OCI-LY3 (cell line): ENCODE measurements at regions not wholly inside any gene's neighbourhood (a gene's known extent, or its start where the extent isn't known, plus 50 kb on each side); places are given as distances from the start of the nearest gene placed in this dataset.

Source experiments
- H2AFZ ChIP-seq: fragments of 200-600, 300-600 bp; shearing (Covaris generic); 2 replicates; pipeline ENCODE4 v1.6.0; 2014; ENCODE audit warnings: antibody characterized with exemption, low read depth, low read length
- H3K27ac ChIP-seq: fragments of 200-600, 300-600 bp; sonication (generic); 2 replicates; pipeline ENCODE4 v1.5.1; 2014; ENCODE audit warnings: mild to moderate bottlenecking, low read length, moderate library complexity, mixed read lengths
- H3K27me3 ChIP-seq: fragments of 200-600, 300-600 bp; sonication (generic); 2 replicates; pipeline ENCODE4 v1.6.1; 2014; ENCODE audit warnings: low read depth, low read length, mixed read lengths
- H3K36me3 ChIP-seq: fragments of 200-600, 300-600 bp; sonication (generic); replicated peaks from 2 replicates; pipeline ENCODE3; 2014; ENCODE audit warnings: low read depth, low read length, mixed read lengths
- H3K4me1 ChIP-seq: fragments of 300-600, 200-600 bp; sonication (generic); 2 replicates; pipeline ENCODE4 v1.6.1; 2014; ENCODE audit warnings: low read length, mixed read lengths
- H3K4me2 ChIP-seq: fragments of 200-600, 300-600 bp; sonication (generic); 2 replicates; pipeline ENCODE4 v1.6.1; 2014; ENCODE audit warnings: low read length, mixed read lengths
- H3K4me3 ChIP-seq: fragments of 300-600, 200-600 bp; sonication (generic); 2 replicates; pipeline ENCODE4 v1.5.1; 2014; ENCODE audit warnings: antibody characterized with exemption, mild to moderate bottlenecking, low read length, moderate library complexity
- H3K79me2 ChIP-seq: fragments of 300-600, 200-600 bp; shearing (Covaris generic); 2 replicates; pipeline ENCODE4 v1.6.1; 2014; ENCODE audit warnings: mild to moderate bottlenecking, low read length, mixed read lengths
- H3K9ac ChIP-seq: fragments of 300-600, 200-600 bp; shearing (Covaris generic); 2 replicates; pipeline ENCODE4 v1.6.0; 2014; ENCODE audit warnings: mild to moderate bottlenecking, low read length, moderate library complexity
- H3K9me3 ChIP-seq: fragments of 200-600, 300-600 bp; shearing (Covaris generic); 2 replicates; pipeline ENCODE4 v1.6.1; 2014; ENCODE audit warnings: low read length, mixed read lengths; ENCODE audit not compliant: insufficient read depth
- H4K20me1 ChIP-seq: fragments of 200-600, 300-600 bp; sonication (generic); 2 replicates; pipeline ENCODE4 v1.6.1; 2016; ENCODE audit warnings: low read length, mixed read lengths; ENCODE audit not compliant: insufficient read depth
- CTCF ChIP-seq: fragments of 200-600, 300-600 bp; sonication (generic); IDR thresholded peaks from 2 replicates; pipeline ENCODE4 v1.5.1; 2014; ENCODE audit warnings: antibody characterized with exemption, low read length, low read depth
- EZH2phosphoT487 ChIP-seq: fragments of 200-600 bp; shearing (Covaris generic); IDR thresholded peaks from 2 replicates; pipeline ENCODE4 v1.6.1; 2018; ENCODE audit warnings: antibody characterized with exemption, mixed run types, low read depth

GRCh38 chr16:48887646-48888210, 277.7 kb upstream of the N4BP1 start:
- H4K20me1 ChIP-seq = no peaks in the 10 kb centered on the region
- H3K4me2 ChIP-seq = no peak overlapping the region
- H3K27me3 ChIP-seq = peaks cover 9% of the 10 kb centered on the region; the same call in 1 of the 2 replicates
- H3K4me3 ChIP-seq = no peak overlapping the region
- H3K79me2 ChIP-seq = no peaks in the 10 kb centered on the region
- no peak overlapping the region for H3K27ac ChIP-seq
- no peaks in the 10 kb centered on the region for H3K9me3 ChIP-seq
- no peaks in the 10 kb centered on the region for H3K4me1 ChIP-seq
- TF ChIP-seq EZH2phosphoT487 (no peak), CTCF (no peak)
- no peaks in the 10 kb centered on the region for H3K36me3 ChIP-seq
- no peak overlapping the region for H3K9ac ChIP-seq
- no peak overlapping the region for H2AFZ ChIP-seq

DNA sequence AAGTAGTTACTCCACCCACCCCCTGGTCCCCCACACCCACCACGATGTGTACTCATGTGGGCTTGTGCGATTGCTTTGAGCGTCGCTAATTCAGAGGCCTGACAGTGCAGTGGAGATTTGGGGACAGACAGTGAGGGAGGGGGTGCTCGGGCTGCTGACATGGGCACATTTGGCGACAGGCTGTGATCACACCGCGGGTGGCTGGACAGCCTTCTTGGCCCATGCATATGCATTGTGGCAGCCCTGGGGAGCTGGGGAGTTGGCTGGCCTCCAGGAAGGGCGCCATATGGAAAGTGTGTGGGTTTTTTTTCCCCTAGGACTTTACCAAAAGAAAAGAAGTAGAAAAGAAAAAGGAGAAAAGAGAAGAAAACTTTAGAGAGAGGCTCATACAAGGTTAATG, 275.5 kb upstream of the N4BP1 start:
- H3K9ac ChIP-seq = no peak overlapping the region
- no peak overlapping the region for H3K4me2 ChIP-seq
- H2AFZ ChIP-seq = no peak overlapping the region
- no peaks in the 10 kb centered on the region for H3K4me1 ChIP-seq
- H3K27me3 ChIP-seq = peaks cover 5% of the 10 kb centered on the region; the same call in 1 of the 2 replicates
- no peak overlapping the region for H3K27ac ChIP-seq
- no peak overlapping the region for H3K4me3 ChIP-seq
- no peak for TF ChIP-seq CTCF
- TF ChIP-seq EZH2phosphoT487 = no peak
- H4K20me1 ChIP-seq = no peaks in the 10 kb centered on the region
- H3K36me3 ChIP-seq = no peaks in the 10 kb centered on the region
- H3K9me3 ChIP-seq = no peaks in the 10 kb centered on the region
- H3K79me2 ChIP-seq = no peaks in the 10 kb centered on the region

GRCh38 chr16:48881272-48881671, 271.3 kb upstream of the N4BP1 start:
- Histone ChIP-seq H3K27me3 (no peaks in the 10 kb centered on the region), H3K4me3 (no peak overlapping the region), H3K9ac (no peak overlapping the region), H3K9me3 (no peaks in the 10 kb centered on the region), H4K20me1 (no peaks in the 10 kb centered on the region), H3K36me3 (no peaks in the 10 kb centered on the region), H3K27ac (no peak overlapping the region), H3K4me2 (no peak overlapping the region), H3K79me2 (no peaks in the 10 kb centered on the region), H3K4me1 (no peaks in the 10 kb centered on the region), H2AFZ (no peak overlapping the region)
- TF ChIP-seq CTCF = no peak
- TF ChIP-seq EZH2phosphoT487 = no peak

DNA sequence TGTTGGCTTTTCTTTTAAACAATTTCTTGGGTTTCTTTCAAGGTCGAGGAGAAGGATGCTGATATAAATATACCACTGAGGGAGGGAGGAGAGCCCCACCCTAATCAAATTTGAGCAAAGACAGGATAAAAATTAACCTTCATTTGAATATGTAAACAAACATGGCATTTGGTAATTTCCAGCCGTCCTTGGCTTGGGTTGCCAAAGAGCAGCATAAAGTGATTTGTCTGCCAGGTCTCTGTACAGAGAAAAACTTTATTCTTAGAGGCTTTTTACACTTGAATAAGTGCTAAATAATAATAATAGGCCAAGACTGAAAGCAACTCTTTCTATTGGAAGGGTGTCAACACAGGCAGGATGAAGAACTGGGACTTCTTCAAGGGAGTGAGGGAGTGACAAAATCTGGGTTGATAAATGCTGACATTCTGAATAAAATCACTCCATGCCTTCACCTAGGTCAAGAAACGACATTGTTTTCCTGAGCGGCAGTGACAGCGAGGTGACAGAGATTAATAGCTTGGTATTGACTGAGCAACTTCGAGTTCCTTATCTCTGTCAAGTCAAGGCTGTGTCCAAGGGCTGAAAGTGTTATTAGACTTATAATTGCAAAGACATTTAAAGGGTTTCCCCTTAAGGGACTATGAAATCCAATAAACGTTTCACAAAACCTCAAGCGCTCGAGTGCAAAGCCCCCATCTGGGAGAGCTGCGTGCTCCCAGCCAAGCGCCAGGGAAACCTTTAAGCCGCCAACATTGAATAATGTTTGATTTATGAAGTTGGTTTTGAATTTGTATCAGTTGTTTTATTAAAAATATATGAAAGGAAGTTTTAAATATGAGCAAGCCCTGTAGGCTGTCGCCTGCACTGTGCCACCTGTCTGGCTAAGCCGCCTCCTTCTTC, 269.5 kb upstream of the N4BP1 start:
- H2AFZ ChIP-seq = no peak overlapping the region
- no peak overlapping the region for H3K4me2 ChIP-seq
- no peak overlapping the region for H3K27ac ChIP-seq
- H3K4me1 ChIP-seq = no peaks in the 10 kb centered on the region
- H3K4me3 ChIP-seq = no peak overlapping the region
- no peak overlapping the region for H3K9ac ChIP-seq
- H4K20me1 ChIP-seq = no peaks in the 10 kb centered on the region
- no peaks in the 10 kb centered on the region for H3K27me3 ChIP-seq
- TF ChIP-seq CTCF = no peak
- H3K36me3 ChIP-seq = no peaks in the 10 kb centered on the region
- H3K9me3 ChIP-seq = no peaks in the 10 kb centered on the region
- no peaks in the 10 kb centered on the region for H3K79me2 ChIP-seq
